ENCODE measurements at regions not wholly inside any gene's neighbourhood (a gene's known extent, or its start where the extent isn't known, plus 50 kb on each side); places are given as distances from the start of the nearest gene placed in this dataset.
A peak's percentile ranks its signal among the peaks of the same experiment; 100 is the strongest.
"Not testable (repeated sequence)": the region's sequence is repeated elsewhere in the genome, so short reads cannot be mapped to it uniquely, and the experiment has no call there.

DNA sequence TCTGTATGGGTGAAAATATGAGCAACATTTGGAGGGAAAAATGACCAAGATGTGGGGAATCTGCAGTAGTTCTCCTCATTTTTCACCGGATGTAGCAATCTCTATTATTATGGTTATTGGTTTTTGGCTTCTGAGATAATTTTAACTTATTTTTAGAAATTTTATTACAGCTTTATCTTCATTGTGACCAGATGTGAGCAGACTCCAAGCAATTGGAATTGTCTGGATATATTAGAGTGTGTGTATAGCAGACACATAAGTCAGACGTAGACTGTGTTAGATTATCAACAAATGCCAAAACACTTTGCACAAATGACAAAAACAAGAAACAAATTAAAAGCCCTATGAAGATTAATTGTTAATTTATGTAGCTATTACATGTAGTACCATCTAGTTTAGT is 249.1 kb downstream of the DNAJB9 start:
- DNase-seq = no peak

DNA sequence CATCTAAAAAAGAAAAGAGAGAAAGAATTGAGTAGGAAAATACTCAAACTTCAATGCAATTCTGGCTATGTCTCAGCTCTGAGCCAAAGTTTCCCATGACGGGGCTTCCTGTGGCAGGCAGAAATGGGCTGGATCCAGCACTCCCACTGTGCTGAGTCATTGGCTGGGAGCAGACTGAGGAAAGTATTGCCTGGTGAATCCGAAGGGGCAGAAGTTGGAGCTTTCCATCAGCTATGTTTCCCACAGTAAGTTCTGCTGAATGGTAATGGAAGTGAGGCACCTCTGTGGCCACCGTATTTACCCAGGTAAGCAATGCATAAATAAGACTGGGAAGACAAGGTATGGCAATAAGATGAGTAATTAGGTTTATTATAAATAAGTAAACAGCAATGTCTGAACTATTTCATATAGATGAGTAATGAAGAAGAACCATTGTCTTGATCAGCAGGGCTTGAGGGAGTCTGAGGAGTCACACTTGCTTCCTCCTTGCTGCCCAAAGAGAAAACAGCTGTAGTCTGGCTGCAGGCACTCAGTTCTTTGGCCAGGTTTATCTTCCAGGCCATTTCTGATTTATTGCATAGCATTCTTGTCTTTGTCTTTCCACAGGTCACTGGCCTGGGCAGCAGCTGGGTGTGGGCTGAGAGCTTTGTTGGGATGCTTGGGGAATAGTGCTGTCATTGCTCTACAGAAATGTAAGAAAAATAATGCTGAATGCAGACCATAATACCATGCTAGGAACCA is 255.3 kb downstream of the DNAJB9 start:
- no peak for DNase-seq

DNA sequence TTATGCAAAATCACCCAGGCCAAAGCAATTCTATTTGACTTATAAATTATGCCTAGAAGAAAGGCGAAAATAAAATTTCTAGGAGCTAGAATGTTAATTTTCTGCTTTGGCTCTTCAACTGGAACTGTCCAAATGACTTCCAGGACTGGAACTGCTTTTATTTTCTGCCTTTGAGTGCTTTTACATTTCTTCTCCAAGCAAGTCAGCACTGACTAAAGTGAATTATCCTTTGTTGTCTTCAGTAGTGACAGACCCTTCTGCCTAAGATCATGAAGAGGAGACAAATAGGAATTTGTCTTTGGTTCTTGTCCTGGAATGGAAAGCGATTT is 255.9 kb downstream of the DNAJB9 start:
- no peak for DNase-seq

DNA sequence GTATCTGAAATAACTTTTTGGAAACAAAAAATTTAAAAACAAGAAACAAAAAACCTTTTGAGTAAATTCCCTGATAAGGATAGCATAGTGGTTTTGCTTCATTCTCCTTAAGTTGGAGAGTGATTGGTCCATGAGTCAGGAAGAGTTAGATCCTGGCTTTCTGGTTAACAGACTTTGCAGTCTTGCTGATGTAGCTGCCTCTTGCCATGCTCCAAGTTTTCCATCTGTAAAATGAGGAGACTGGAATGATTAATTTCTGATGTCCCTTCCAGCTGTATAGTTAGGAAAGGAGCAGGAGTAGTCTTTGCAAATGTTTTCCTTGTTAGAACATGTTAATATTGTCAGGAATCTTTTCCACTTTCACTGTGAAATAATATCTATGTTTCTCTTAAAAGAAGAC is 266.6 kb downstream of the DNAJB9 start:
- no peak for DNase-seq

DNA sequence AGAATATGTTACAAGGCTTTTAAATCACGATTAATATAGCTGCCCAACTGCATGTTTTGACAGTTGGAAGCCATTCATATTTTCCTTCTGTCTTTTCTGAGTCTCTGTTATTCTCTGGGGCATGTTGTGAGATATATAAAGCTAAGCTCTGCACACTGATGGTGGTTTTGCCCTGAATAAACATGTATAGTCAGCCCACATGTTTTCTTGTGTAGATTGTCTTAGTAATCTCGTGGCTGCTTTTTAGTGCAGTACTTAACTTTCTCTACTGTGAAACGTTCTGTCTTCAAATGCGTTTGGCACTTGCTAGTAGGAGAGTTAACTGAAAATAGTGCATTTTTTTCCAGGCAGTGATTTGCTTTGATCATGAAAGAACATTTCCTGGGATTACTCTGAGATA is 268.5 kb downstream of the DNAJB9 start:
- DNase-seq = no peak

DNA sequence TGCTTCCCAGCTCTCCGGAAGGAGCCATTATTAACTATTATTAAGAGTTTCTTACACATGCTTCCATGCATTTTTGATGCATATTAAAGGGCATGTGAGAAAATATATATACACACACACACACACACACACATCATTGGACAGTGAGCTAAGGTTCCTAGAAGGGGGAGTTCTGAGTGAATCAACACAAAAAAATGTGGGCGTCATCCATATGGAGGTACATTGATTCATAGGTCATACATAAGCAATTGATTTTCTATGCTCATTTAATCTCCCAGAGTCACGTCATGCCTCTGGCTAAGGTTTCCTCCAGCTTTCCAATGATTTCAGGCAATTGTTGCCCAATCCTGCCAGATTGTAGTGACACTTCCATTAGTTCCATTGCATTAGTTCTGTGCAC is 269.4 kb downstream of the DNAJB9 start:
- DNase-seq = no peak

DNA sequence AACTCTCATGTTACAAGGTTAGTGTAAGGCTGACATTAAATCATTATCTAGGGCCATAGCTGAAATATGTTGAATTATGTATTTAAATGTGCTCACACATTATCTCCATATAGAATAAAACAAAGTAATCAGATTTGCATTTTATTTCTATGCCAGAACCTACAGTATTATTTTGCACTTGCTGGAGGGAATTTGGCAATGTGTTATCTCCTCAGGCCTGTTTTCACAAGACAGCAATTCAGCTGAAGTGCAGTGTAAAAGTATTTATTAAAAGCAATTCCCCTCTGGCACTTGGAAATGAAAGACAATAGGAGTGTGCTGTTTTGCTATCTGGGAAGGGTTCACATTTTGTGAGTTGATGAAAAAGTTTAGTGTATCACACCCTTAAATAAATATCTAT is 276.3 kb downstream of the DNAJB9 start:
- no peak for DNase-seq

DNA sequence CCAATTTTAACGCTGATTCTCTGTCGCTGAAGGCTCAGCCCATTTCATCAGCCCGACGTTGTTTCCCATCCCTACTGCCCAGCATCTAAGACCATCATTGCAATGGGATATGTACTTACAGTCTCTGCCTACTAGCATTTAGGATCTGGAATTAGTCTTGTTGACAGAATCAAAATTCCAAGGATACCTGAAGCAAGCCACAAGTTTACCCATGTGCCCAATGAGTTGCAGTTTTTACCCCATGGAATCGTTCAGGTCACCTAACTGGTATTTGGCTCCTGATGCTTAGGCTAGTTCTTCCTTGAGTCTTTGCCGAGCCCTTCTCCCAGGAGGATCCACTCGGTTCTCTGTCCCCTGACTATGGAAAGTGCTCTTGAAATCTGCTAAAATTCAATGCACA is 276.8 kb downstream of the DNAJB9 start:
- DNase-seq = no peak

DNA sequence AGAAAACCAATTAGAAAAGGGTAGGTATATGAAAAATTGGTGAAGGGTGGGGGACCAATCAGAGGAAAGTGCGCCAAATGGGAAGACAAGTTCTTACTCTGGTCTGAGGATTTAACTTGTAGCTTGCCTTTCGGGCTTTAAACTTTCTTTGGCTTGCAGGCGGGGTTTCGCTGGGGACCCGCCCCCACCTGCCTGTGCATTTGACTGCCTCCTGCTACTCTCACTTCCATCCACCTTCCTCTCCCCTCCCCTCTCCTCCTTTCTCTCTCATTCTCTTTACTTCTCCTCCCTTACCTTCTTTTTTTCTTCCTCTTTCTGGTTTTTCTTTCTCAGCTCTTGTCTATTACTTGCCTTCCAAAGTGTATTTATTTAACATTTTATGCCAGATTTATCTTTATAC is 278.8 kb downstream of the DNAJB9 start:
- DNase-seq = no peak

DNA sequence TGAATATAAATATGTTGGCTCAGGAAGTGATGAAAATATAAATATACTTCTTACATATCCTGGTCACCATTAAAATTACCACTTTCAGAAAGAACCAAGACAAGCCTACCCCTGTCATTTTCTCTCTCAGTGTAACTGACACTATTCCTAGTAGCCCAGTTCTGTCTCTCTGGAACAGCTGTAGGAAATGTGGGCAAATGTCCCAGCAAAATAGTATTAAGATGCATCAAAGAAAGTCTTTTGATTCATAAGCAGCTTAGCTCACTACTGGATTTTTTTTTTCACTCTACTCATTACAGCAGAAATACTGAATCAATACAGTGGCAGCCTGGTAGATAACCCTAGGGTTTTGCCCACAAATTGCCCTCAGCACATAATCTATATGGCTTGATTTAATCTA is 290.9 kb downstream of the DNAJB9 start:
- no peak for DNase-seq

DNA sequence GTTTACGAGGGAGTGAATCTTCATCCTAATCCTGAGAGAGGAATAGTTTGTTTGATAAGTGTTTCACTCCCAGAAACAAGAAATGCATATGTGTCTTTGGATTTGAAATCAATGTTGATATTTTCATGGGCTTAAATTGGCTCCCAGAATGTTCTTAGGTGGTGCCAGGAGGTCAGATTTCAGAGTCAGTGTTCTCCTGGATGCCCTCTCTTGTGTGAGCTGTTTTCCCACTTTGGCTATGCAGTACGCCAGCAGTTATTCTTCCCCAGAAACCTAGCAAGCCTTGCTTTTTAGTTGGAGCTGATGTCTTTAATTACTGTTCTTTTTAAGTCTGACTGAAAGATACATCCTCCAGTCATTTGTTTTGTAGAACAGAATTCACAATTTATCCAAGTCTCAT is 291.4 kb downstream of the DNAJB9 start:
- DNase-seq = no peak

DNA sequence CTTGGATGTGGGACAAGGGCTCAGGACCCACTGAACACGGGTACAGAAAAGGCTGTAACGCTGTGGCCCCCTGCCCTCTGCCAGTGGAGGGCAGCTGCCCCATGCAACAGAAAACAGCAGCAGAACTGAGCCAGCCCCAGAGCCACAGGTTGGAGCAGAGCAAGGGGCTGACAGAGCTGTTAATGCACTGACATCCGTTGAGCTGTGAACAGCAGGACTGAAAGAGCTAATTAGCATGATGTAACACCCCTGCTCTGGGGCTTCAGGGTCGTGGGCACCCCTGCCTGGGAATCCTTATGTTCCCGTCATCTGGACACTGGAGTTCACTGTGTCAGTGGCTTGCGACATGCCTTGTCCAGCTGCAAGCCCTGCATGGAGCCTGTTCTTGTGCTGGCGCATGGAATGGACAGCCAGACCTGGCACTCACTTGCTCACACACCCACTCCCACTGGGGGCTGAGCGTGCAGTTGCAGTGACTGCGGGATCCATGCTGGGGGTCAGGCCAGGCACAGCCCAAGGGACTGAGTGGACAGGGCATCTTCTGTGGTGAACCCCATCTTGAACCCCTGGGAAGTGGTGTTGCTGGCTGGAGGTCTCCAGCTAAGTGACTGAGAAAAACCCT is 293.7 kb downstream of the DNAJB9 start:
- DNase-seq = no peak

DNA sequence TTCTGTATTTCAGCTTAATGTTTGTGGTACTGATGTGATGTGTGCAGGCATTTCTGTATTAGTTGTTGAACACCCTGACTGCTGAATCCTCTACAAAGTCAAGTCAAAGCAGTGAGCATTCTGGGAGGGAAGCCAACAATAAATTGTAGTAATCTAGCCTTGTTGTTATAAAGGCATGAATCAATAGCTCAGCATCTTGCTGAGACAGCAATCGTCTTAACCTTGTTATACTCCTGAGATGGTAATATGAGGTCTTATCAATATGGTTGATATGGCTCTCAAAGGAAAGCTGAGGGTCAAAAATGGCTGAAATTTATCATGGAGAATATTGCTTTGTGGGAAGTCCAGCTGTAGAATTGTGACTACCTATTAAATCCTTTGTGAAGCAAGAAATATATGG is 299.4 kb downstream of the DNAJB9 start:
- no peak for DNase-seq

DNA sequence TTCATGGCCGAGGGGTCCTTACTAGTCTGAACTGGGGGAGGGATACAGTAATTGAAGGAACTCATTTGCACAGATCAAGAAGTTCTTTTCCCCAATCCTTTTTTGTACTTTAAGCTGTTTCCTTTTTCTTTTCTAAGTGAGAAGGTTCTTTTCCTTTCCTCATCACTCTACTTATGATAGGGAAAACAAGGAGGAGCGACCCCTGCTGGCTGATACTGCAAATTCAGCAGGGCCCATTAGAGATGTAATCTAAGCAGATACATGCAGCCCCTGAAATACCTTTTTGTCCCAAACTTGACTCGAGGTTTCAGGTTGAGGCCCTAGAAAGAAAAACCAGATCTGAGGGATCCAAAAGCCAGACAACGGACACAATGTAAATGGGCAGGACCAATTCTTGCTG is 305.5 kb downstream of the DNAJB9 start:
- no peak for DNase-seq

DNA sequence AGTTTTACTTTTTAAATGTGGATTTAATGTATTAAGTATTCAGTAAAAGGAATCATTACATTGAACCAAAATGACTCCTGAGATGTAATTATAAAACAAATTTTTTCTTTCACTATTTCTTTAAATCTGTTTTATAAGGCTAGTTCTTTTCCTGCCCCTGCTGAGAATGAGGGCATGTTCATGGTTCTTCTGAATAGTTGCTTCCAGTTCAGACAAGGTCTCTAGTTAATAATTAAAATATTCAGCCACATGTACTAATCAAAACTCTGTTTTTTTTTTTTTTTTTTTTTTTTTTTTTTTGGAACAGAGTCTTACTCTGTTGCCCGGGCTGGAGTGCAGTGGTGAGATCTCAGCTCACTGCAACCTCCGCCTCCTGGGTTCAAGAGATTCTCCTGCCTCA is 321.2 kb downstream of the DNAJB9 start:
- DNase-seq = no peak

DNA sequence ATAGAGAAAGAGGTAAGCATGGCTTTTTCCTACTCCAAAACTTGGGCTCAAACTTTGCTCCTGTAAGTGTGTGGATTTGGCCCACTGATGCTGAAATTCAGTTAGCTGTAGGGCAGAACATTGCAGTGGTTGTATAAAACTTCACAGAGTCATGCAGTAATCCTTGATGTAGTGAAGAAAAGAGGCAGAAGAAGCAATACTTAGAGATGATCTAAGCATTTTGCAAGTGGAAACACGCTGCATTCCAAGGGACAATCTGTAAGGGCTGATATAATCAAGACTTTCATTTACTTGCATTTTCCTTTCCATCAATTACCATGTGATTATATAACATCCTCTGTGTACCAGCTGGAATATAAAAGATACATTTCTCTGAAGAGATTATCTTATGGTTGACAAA is 338.8 kb downstream of the DNAJB9 start:
- DNase-seq = no peak

DNA sequence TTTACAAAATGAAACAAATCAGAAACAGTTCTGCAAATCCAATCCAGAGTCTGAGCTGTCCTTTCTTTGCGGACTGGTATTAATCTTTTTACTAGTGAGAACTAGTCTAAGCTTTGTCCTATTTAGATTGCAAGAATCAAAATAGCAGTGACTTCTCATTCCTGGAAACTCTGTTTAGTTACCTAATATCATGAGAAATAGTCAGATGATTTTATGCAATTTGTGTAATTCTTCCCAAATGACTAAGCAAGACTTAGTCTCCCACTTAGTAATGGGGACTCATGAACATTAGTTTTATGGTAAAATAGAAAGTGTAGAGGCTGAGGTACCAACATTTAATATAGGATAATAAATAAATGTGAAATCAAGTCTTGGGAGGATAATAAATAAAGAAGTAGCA is 341.3 kb downstream of the DNAJB9 start:
- DNase-seq = no peak

DNA sequence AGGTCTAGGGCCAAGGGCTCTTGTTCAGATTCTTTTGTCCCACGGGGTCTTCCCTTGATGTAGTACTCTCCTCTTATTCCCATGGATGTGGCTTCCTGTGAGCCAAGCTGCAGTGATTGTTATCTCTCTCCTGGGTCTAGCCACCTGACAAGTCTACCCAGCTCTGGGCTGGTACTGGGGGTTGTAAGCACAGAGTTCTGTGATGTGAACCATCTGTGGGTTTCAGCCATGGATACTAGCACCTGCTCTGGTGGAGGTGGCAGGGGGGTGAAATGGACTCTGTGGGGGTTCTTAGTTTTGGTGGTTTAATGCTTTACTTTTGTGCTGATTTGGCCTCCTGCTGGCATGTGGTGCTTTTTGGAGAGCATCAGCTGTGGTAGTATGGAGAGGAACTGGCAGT is 350.8 kb downstream of the DNAJB9 start:
- no peak for DNase-seq

DNA sequence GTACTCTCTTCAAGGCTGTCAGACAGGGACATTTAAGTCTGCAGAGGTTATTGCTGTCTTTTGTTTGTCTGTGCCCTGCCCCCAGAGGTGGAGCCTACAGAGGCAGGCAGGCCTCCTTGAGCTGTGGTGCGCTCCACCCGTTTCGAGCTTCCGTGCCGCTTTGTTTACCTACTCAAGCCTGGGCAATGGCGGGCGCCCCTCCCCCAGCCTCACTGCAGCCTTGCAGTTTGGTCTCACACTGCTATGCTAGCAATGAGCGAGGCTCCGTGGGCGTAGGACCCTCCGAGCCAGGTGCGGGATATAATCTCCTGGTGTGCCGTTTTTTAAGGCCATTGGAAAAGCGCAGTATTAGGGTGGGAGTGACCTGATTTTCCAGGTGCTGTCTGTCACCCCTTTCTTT is 373.4 kb downstream of the DNAJB9 start:
- not testable (repeated sequence) for DNase-seq

DNA sequence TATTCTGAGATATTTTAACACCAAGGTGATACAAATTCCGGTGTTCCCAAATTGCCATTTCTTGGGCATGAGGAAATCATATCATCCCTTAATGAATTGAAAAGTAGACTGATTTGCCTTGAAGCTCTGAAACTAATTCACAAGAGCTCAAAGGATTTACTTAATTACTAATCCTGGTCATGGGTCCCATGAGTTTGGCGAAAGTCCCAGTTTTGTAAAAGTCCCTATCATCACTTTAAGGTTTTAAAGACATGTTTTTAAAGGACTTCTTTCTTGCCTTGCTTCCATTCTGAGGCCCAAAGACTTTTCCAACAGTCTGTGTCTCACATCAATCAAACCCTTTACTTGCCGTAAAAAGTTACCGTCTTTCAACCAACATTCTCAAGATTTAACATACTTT is 377.9 kb downstream of the DNAJB9 start:
- no peak for DNase-seq

DNA sequence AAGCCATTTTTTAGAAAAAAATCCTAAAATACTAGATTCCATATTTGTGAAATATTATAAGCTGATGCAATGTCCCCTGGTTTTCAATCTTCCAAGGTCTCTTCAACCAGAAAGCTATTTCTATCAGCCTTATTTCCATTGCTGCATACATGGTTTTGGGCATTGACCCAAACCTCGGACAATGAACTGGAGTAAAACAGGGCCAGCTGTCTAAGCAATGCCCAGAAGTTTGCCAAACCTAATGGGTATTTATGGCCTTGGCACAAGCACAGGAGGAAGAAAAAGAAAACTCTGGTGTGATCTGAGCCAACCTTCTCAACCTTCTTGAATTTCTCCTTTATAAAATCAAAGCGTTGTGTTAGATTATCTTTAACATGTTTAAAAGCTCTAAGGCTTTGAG is 402.3 kb downstream of the DNAJB9 start:
- DNase-seq = no peak

DNA sequence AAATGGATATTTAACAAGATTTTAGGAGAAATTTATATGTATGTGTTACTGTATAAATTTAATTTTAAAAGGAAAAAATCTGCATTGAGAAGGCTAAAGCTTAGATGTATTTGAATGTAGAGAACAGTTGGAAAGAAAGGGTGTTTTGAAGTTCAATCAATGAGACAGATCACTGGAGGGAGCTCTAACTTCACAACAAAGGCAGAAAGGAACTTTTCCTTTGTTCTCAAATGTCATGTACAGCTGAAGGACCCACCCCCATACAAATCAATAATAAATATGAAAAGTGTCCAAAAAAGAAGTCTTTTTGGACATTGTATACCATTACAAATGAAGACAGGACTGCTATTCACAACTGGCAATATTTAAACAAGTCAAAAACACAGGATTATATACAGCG is 403.4 kb downstream of the DNAJB9 start:
- DNase-seq = peak; percentile 13

DNA sequence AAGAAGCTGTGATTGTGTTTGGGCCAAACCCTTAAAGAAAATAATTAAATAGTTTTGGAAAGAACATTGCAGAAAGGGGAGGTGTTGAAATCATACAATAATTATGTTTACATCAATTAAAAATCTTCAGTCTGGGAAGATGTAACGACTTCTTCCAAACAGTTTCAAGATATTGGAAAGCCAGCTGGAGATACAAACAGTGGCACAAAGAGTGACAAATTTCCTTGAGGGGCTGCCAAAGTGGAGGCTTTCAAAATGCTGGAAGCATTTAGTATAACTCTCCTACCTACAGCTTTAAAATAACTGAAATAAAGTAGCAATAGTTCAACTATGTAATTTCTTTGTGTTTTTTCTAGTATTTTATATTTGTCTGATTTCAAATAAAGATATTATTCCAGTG is 405.0 kb downstream of the DNAJB9 start:
- no peak for DNase-seq

DNA sequence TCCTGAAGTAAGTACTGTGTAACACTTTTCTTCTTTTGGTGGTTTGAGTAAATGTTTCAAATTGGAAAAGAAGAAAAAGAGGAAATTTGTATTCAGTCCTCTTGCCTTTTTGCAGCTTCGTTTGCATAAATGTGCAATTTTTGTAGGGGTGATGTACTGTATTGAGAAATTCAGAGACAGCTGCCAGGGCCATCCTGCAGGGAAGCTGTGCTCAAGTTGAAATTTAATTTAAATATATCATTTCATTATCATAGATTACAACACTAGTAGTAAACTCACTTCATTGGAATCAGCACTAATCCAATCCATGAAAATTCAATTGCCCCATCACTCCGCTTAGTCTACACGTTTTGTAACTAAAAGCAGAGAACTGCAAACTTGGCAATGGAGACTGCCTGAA is 415.4 kb downstream of the DNAJB9 start:
- DNase-seq = no peak

DNA sequence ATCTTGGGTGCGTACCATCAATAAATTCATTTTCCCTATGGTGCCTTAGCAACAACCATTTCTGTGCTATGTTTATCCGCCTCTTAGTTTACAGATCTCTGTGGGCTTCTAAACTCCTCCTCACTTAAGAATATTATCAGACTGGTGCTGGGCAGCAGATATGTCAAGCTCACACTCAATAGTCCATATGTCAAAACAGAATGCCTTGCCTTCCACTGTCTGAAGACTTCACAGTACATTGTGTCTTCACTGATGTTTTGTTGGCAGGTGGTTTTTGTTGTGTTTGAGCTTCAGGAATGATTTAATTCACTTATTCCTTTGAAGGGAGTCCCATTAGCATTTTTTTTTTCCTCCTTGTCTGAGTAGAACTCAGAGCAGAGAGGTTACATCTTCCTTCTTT is 419.6 kb downstream of the DNAJB9 start:
- no peak for DNase-seq

Measured in NCI-H510A treated with DMSO at 0.1 percent for 48 hours (cell line).